GM12878 (cell line): ENCODE measurements at regions not wholly inside any gene's neighbourhood (a gene's known extent, or its start where the extent isn't known, plus 50 kb on each side); places are given as distances from the start of the nearest gene placed in this dataset.
"Not testable (repeated sequence)": the region's sequence is repeated elsewhere in the genome, so short reads cannot be mapped to it uniquely, and the experiment has no call there.

ENCODE experiments used
- ATAC-seq: fragments of 200-7000 bp; cut with Tn5 transposase; 3 replicates; pipeline ENCODE4 v1.9.1; 2020; ENCODE audit warnings: mild to moderate bottlenecking, moderate library complexity
- BruUV-seq: library from RNA; stranded (reverse); fragments of 400-500 nt; replicated peaks from 2 replicates; lab custom pipeline; 2021; lab: Mats Ljungman, UMichigan
- CTCF ChIA-PET: fragments of 300-600 bp; sonication (Branson Sonifier 250); formaldehyde crosslinking; extraction: SDS; loops from one replicate; lab custom pipeline; 2021; ENCODE audit warnings: inconsistent platforms; lab: Yijun Ruan, JAX
- POLR2A ChIA-PET: fragments of 350-600 bp; formaldehyde crosslinking; extraction: SDS; loops from one replicate; lab custom pipeline; 2021; ENCODE audit warnings: inconsistent platforms; lab: Charles Lee
- RAD21 ChIA-PET: fragments of 300-600 bp; sonication (Branson Sonifier 250); formaldehyde crosslinking; loops from one replicate; lab custom pipeline; 2023; ENCODE audit warnings: antibody characterized with exemption; ENCODE audit not compliant: unreplicated experiment; lab: Charles Lee
- SMC1A ChIA-PET: fragments of 300-600 bp; sonication (Branson Sonifier 250); formaldehyde crosslinking; loops from one replicate; lab custom pipeline; 2023; ENCODE audit not compliant: unreplicated experiment, uncharacterized antibody; lab: Charles Lee
- DNase-seq: peaks from one replicate; pipeline ENCODE4 v3.0.0-alpha.2; 2011; ENCODE audit warnings: low read depth, low spot score
- FAIRE-seq: peaks from 3 replicates; lab custom pipeline; 2011; peaks lifted over from hg19 to GRCh38; lab: Jason Lieb, UNC
- H2AFZ ChIP-seq: 2 replicates; pipeline ENCODE4 v1.6.0; 2011; ENCODE audit warnings: low read depth, low read length, control low read depth; ENCODE audit not compliant: control insufficient read depth
- H3K27ac ChIP-seq: 2 replicates; pipeline ENCODE4 v1.5.1; 2011; ENCODE audit warnings: control low read depth; ENCODE audit not compliant: control insufficient read depth, insufficient read depth
- H3K27me3 ChIP-seq, 2 experiments: replicated peaks in 1 of 2; 2 replicates each; pipeline versions ENCODE4 v1.6.0 to v1.6.1; 2011; ENCODE audit warnings: low read length in 1 of 2; ENCODE audit not compliant: control insufficient read depth in 2 of 2, insufficient read depth in 2 of 2
- H3K36me3 ChIP-seq, 2 experiments: 2 replicates each; pipeline ENCODE4 v1.5.1; 2011; ENCODE audit warnings: low read length in 1 of 2; ENCODE audit not compliant: control insufficient read depth in 2 of 2, insufficient read depth in 2 of 2
- H3K4me1 ChIP-seq: 2 replicates; pipeline ENCODE4 v1.6.1; 2011; ENCODE audit warnings: mild to moderate bottlenecking, low read length, moderate library complexity, mixed read lengths; ENCODE audit not compliant: control insufficient read depth, insufficient read depth
- H3K4me2 ChIP-seq: 2 replicates; pipeline ENCODE4 v1.6.0; 2011; ENCODE audit warnings: control low read depth; ENCODE audit not compliant: control insufficient read depth, insufficient read depth
- H3K4me3 ChIP-seq: fragments of 200-600 bp; sonication (generic); 2 replicates; pipeline ENCODE4 v1.5.1; 2016
- H3K79me2 ChIP-seq: 2 replicates; pipeline ENCODE4 v1.6.0; 2011; ENCODE audit warnings: low read length; ENCODE audit not compliant: control insufficient read depth, insufficient read depth
- H3K9ac ChIP-seq: 2 replicates; pipeline ENCODE4 v1.8.0; 2011; ENCODE audit warnings: low read length, control low read depth, mixed read lengths; ENCODE audit not compliant: control insufficient read depth, insufficient read depth
- H3K9me3 ChIP-seq: replicated peaks from 3 replicates; pipeline ENCODE4 v1.5.1; 2011; ENCODE audit warnings: mild to moderate bottlenecking, low read length; ENCODE audit not compliant: control insufficient read depth, insufficient read depth
- H4K20me1 ChIP-seq: 2 replicates; pipeline ENCODE4 v1.6.0; 2011; ENCODE audit not compliant: control insufficient read depth, insufficient read depth
- WGBS: methylation state at CpG from one replicate; pipeline ENCODE4 v1.1.6; 2016; ENCODE audit warnings: low lambda C conversion rate; ENCODE audit not compliant: insufficient replicate concordance, insufficient coverage; ENCODE audit errors: missing lambda C conversion rate; 5-methylcytosine and 5-hydroxymethylcytosine counted together
- in situ Hi-C: fragments of 300-500 bp; cut with MboI; formaldehyde crosslinking; loops from 9 replicates; pipeline ENCODE4 v1.14.3; 2018; ENCODE audit warnings: mixed read lengths
- intact Hi-C: fragments of 100-400 bp; cut with micrococcal nuclease; formaldehyde crosslinking; loops from one replicate; pipeline ENCODE4 v1.14.2; 2022; ENCODE audit not compliant: unreplicated experiment

DNA sequence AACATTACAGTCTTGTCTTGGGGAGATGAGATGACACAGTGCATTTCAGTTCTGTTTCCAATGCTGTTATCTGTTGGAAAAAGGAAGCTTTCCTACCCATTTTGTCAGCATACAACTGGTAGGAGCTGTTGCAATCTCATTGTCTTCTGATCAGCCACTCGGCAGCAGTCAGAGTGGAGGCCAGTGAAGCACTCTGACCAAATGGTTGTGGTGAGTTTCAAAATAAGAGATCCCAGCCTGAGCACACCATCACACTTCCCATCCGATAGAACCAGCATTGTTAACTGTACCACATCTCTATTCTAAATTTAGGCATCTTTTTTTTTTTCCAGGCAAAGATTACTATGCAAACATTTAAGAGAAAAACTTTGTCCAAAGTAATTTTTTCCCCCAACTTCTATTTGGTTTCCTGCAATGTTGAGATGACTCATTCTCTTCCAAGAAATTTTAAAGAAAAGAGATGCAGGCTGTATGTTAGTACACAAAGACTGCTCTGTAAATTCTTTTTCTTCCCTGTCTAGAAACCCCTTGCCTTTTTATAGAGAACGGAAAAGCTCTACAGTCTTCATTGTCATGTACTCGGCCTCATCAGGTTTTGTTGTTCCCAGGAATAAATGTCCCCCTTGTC is 90.0 kb upstream of the IKBKE start:
- H3K79me2 ChIP-seq, RAD21 ChIA-PET, H3K4me2 ChIP-seq, H3K36me3 ChIP-seq, ATAC-seq, H3K9ac ChIP-seq, FAIRE-seq, H3K4me3 ChIP-seq, in situ Hi-C loops, H3K4me1 ChIP-seq, H3K9me3 ChIP-seq, SMC1A ChIA-PET, POLR2A ChIA-PET, H4K20me1 ChIP-seq, CTCF ChIA-PET, intact Hi-C loops, BruUV-seq, DNase-seq, H3K27ac ChIP-seq, H3K27me3 ChIP-seq, H2AFZ ChIP-seq: not testable (repeated sequence)
- WGBS = no CpG with 5 or more reads among the region's 4 CpGs

DNA sequence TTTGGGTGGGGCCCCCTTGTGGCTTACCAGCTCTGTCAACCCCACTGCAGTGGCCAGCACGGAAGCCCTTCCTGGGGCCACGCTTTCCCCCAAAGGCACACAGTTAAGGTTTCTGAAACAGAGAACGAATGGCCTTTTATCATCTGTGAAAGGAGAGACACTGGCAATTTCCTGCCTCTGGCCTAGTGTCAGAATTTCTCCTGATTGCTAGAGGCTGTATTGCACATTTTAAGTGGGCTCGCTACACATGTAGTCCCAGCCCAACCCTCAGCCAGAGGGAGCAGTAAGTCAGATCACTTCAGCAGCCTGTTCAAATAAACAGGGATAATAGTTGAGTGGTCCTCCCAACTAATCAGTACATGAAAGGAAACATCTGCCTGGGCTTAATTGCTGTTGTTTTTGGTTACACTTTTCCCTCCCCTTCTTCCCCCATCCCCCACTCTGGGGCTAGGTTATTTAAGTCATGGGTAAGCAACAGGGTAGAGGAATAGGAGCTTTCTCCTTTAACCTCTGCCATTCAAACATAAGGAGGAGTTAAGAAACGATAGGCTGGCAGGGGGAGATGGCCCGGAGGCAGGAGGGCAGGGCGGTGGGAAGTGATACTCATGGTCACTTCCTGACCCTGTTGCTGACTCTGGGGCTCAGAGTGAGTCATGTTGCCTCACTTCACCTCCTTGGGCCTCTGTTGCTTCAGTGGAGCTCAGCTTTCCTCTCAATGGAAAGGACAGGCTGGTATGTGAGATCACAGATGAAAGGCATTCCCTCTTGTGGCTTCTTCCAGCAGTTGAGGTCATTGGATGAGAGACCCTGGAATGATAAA is 89.3 kb upstream of the IKBKE start:
- DNase-seq, CTCF ChIA-PET, SMC1A ChIA-PET, H3K4me1 ChIP-seq, RAD21 ChIA-PET, H3K4me3 ChIP-seq, H3K27me3 ChIP-seq, H3K36me3 ChIP-seq, H2AFZ ChIP-seq, in situ Hi-C loops, intact Hi-C loops, FAIRE-seq, H3K9me3 ChIP-seq, H3K79me2 ChIP-seq, H4K20me1 ChIP-seq, H3K4me2 ChIP-seq, H3K27ac ChIP-seq, POLR2A ChIA-PET, H3K9ac ChIP-seq, BruUV-seq: not testable (repeated sequence)
- 100% methylated on average over 1 of the region's 7 CpGs for WGBS
- ATAC-seq = peak; percentile 50
